Ovary (tissue), 3 donors: ENCODE measurements at regions not wholly inside any gene's neighbourhood (a gene's known extent, or its start where the extent isn't known, plus 50 kb on each side); places are given as distances from the start of the nearest gene placed in this dataset.

Experiments
- CTCF ChIP-seq, 3 donors: fragments of 450-650 bp in 2 of 3; fragments of 200-600 bp in 1 of 3; IDR thresholded peaks; one replicate each; pipeline versions ENCODE4 v1.5.1 to v1.8.0; 2016 to 2022; ENCODE audit warnings: antibody characterized with exemption in 3 of 3, mild to moderate bottlenecking in 1 of 3
- EP300 ChIP-seq: sonication (generic); formaldehyde crosslinking; IDR thresholded peaks from one replicate; pipeline ENCODE4 v1.6.1; 2017; ENCODE audit warnings: antibody characterized with exemption
- POLR2A ChIP-seq: fragments of 450-650 bp; IDR thresholded peaks from one replicate; pipeline ENCODE4 v1.6.1; 2017; ENCODE audit warnings: antibody characterized with exemption, mild to moderate bottlenecking, moderate library complexity
- donor health status: DM: no; HTN: no; CAD: no.

GRCh38 chr3:72055436-72055835, 270.5 kb upstream of the PROK2 start:
- TF ChIP-seq CTCF (IDR thresholded peaks at IDR 0.05) (no peak), EP300 (no peak), POLR2A (no peak)
